ENCODE measurements at regions not wholly inside any gene's neighbourhood (a gene's known extent, or its start where the extent isn't known, plus 50 kb on each side); places are given as distances from the start of the nearest gene placed in this dataset.

- no peak overlapping the region for H3K4me3 ChIP-seq (replicated peaks in 1 of 3; ENCODE audit: low read depth in 2 of 3, low read length in 3 of 3)
- no peak for TF ChIP-seq CTCF (IDR thresholded peaks at IDR 0.05)
- Mint-ChIP-seq H3K27ac (no peak overlapping the region), H3K27me3 (ENCODE audit: low read depth in 3 of 3) (peaks cover 0 to 8% (median 1%) of the 10 kb centered on the region in 3 donors), H3K36me3 (no peaks in the 10 kb centered on the region), H3K4me3 (no peak overlapping the region), H3K9me3 (peaks cover 0 to 8% (median 4%) of the 10 kb centered on the region in 7 donors), H3K4me1 (peaks cover 6% of the 10 kb centered on the region)
- no peaks in the 10 kb centered on the region for H3K79me2 ChIP-seq (ENCODE audit: insufficient read depth, low read length)
- no peak overlapping the region for H3K9ac ChIP-seq (ENCODE audit: insufficient read depth, low read length, poor library complexity, severe bottlenecking)
- H3K36me3 ChIP-seq (replicated peaks in 1 of 2; ENCODE audit: control insufficient read depth in 1 of 2, insufficient read depth in 2 of 2, low read length in 2 of 2): no peaks in the 10 kb centered on the region
- intact Hi-C loops (cut with micrococcal nuclease): no loop called here
- no peaks in the 10 kb centered on the region for H3K4me1 ChIP-seq (ENCODE audit: control insufficient read depth in 1 of 2, insufficient read depth in 2 of 2, low read length in 2 of 2)
- H3K27me3 ChIP-seq (ENCODE audit: control insufficient read depth in 2 of 2, insufficient read depth in 2 of 2, low read length in 2 of 2): no peaks in the 10 kb centered on the region
- H3K27ac ChIP-seq (ENCODE audit: low read depth in 1 of 2, low read length in 2 of 2): no peak overlapping the region
- no peak for DNase-seq
- H4K20me1 ChIP-seq (ENCODE audit: insufficient read depth, low read length): no peaks in the 10 kb centered on the region
- no peak overlapping the region for H2AFZ ChIP-seq (ENCODE audit: insufficient read depth, low read depth, low read length, poor library complexity, severe bottlenecking)
- no peak overlapping the region for H3K4me2 ChIP-seq (replicated peaks; ENCODE audit: extremely low read depth, low read length, poor library complexity, severe bottlenecking)
- WGBS (ENCODE audit: insufficient coverage): 90% methylated on average over 3 of the region's 13 CpGs
- H3K9me3 ChIP-seq (replicated peaks in 1 of 2; ENCODE audit: control insufficient read depth in 1 of 2, insufficient read depth in 1 of 2, low read length in 2 of 2): no peaks in the 10 kb centered on the region
Observed at GRCh38 chr12:11946161-11946560, 124.6 kb upstream of the BCL2L14 start.

DNA sequence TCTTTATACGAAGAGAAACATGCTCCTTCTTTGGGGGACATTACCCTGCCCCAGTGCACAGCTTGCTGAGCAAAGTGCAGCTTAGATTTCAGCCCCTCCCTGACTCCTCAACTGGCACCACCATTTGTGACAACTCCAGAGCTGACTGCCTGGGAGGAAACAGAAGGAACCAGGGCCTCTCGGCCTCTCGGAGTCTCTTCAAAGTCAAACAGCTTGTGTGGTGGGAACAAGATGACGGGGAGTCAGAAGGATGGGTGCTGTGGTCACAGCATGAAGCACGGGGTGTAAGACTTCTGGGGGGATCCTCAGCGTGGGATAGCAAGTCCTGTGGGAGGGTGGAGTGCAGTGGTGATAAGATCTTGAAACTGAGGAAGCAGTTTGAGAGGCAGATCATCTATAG lies 123.5 kb upstream of the BCL2L14 start:
- H3K9me3 Mint-ChIP-seq: peaks cover 0 to 8% (median 4%) of the 10 kb centered on the region in 7 donors
- H3K4me1 Mint-ChIP-seq: peaks cover 6% of the 10 kb centered on the region
- intact Hi-C loops (cut with micrococcal nuclease): no loop called here
- H3K9me3 ChIP-seq (replicated peaks in 1 of 2; ENCODE audit: control insufficient read depth in 1 of 2, insufficient read depth in 1 of 2, low read length in 2 of 2): no peaks in the 10 kb centered on the region
- peak overlapping the region; percentile 53 for H2AFZ ChIP-seq (ENCODE audit: insufficient read depth, low read depth, low read length, poor library complexity, severe bottlenecking)
- TF ChIP-seq CTCF (IDR thresholded peaks at IDR 0.05): no peak
- H4K20me1 ChIP-seq (ENCODE audit: insufficient read depth, low read length): no peaks in the 10 kb centered on the region
- no peaks in the 10 kb centered on the region for H3K79me2 ChIP-seq (ENCODE audit: insufficient read depth, low read length)
- H3K36me3 ChIP-seq (replicated peaks in 1 of 2; ENCODE audit: control insufficient read depth in 1 of 2, insufficient read depth in 2 of 2, low read length in 2 of 2): no peaks in the 10 kb centered on the region
- H3K27me3 Mint-ChIP-seq (ENCODE audit: low read depth in 3 of 3): peaks cover 1 to 8% (median 1%) of the 10 kb centered on the region in 3 donors
- DNase-seq: no peak
- H3K4me1 ChIP-seq (ENCODE audit: control insufficient read depth in 1 of 2, insufficient read depth in 2 of 2, low read length in 2 of 2): no peaks in the 10 kb centered on the region
- H3K4me2 ChIP-seq (replicated peaks; ENCODE audit: extremely low read depth, low read length, poor library complexity, severe bottlenecking): no peak overlapping the region
- no peak overlapping the region for H3K27ac Mint-ChIP-seq
- H3K9ac ChIP-seq (ENCODE audit: insufficient read depth, low read length, poor library complexity, severe bottlenecking): no peak overlapping the region
- WGBS (ENCODE audit: insufficient coverage): 13% methylated on average over 3 of the region's 6 CpGs
- no peaks in the 10 kb centered on the region for H3K27me3 ChIP-seq (ENCODE audit: control insufficient read depth in 2 of 2, insufficient read depth in 2 of 2, low read length in 2 of 2)
- H3K4me3 Mint-ChIP-seq: peak overlapping the region in 1 of 2 donors; percentile 59
- H3K27ac ChIP-seq (ENCODE audit: low read depth in 1 of 2, low read length in 2 of 2): no peak overlapping the region
- H3K4me3 ChIP-seq (replicated peaks in 1 of 3; ENCODE audit: low read depth in 2 of 3, low read length in 3 of 3): no peak overlapping the region
- H3K36me3 Mint-ChIP-seq: no peaks in the 10 kb centered on the region
